Parathyroid adenoma (tissue), 2 donors: ENCODE measurements at regions not wholly inside any gene's neighbourhood (a gene's known extent, or its start where the extent isn't known, plus 50 kb on each side); places are given as distances from the start of the nearest gene placed in this dataset.
"Not testable (repeated sequence)": the region's sequence is repeated elsewhere in the genome, so short reads cannot be mapped to it uniquely, and the experiment has no call there.

Experiments used
- H2AFZ ChIP-seq: fragments of 300-600 bp; sonication (generic); one replicate; pipeline ENCODE4 v1.7.0; 2017; ENCODE audit warnings: antibody characterized with exemption, mild to moderate bottlenecking
- H3K27ac ChIP-seq: fragments of 300-600 bp; sonication (generic); one replicate; pipeline ENCODE4 v1.7.0; 2017
- H3K27me3 ChIP-seq: fragments of 300-600 bp; sonication (generic); one replicate; pipeline ENCODE4 v1.7.0; 2017; ENCODE audit warnings: low read length; ENCODE audit not compliant: control insufficient read depth, insufficient read depth
- H3K36me3 ChIP-seq: fragments of 300-600 bp; sonication (generic); one replicate; pipeline ENCODE4 v1.7.0; 2017; ENCODE audit warnings: low read length; ENCODE audit not compliant: control insufficient read depth, insufficient read depth
- H3K4me1 ChIP-seq: fragments of 300-600 bp; sonication (generic); one replicate; pipeline ENCODE4 v1.7.0; 2017; ENCODE audit warnings: control low read depth
- H3K4me2 ChIP-seq: fragments of 300-600 bp; sonication (generic); one replicate; pipeline ENCODE4 v1.7.0; 2017; ENCODE audit warnings: low read length
- H3K4me3 ChIP-seq: fragments of 300-600 bp; sonication (generic); one replicate; pipeline ENCODE4 v1.7.0; 2017; ENCODE audit warnings: low read depth, low read length
- H3K79me2 ChIP-seq: fragments of 300-600 bp; sonication (generic); one replicate; pipeline ENCODE4 v1.7.0; 2017; ENCODE audit warnings: control low read depth
- H3K9ac ChIP-seq: fragments of 300-600 bp; sonication (generic); one replicate; pipeline ENCODE4 v1.7.0; 2017; ENCODE audit warnings: mild to moderate bottlenecking
- H3K9me3 ChIP-seq: fragments of 300-600 bp; sonication (generic); one replicate; pipeline ENCODE4 v1.7.0; 2017; ENCODE audit warnings: low read length; ENCODE audit not compliant: control insufficient read depth
- CTCF ChIP-seq: fragments of 300-600 bp; sonication (generic); IDR thresholded peaks from one replicate; pipeline ENCODE4 v1.7.0; 2017; ENCODE audit warnings: antibody characterized with exemption, mild to moderate bottlenecking
- donor health status: primary hyperparathyroidism.

- H3K9ac ChIP-seq, result no peak overlapping the region
- H3K9me3 ChIP-seq, result no peaks in the 10 kb centered on the region
- no peaks in the 10 kb centered on the region for H3K36me3 ChIP-seq
- no peak overlapping the region for H3K4me2 ChIP-seq
- H3K27ac ChIP-seq, result no peak overlapping the region
- TF ChIP-seq CTCF, result no peak
- H3K4me1 ChIP-seq, result no peaks in the 10 kb centered on the region
- no peak overlapping the region for H3K4me3 ChIP-seq
- H2AFZ ChIP-seq, result no peak overlapping the region
- no peaks in the 10 kb centered on the region for H3K79me2 ChIP-seq
- no peaks in the 10 kb centered on the region for H3K27me3 ChIP-seq
Measured at GRCh38 chr3:145492456-145492855, 668.5 kb downstream of the PLOD2 start.

- not testable (repeated sequence) for H3K36me3 ChIP-seq, H3K79me2 ChIP-seq, H3K9ac ChIP-seq, H2AFZ ChIP-seq, H3K9me3 ChIP-seq, H3K27me3 ChIP-seq, H3K4me2 ChIP-seq, H3K4me3 ChIP-seq, H3K4me1 ChIP-seq, H3K27ac ChIP-seq
Measured at GRCh38 chr3:145517416-145517815, 643.6 kb downstream of the PLOD2 start.

GRCh38 chr3:145518639-145519038, 642.3 kb downstream of the PLOD2 start:
- H3K4me3 ChIP-seq, result no peak overlapping the region
- H3K79me2 ChIP-seq, result no peaks in the 10 kb centered on the region
- H3K27ac ChIP-seq, result no peak overlapping the region
- no peak overlapping the region for H3K9ac ChIP-seq
- H3K36me3 ChIP-seq, result no peaks in the 10 kb centered on the region
- H3K4me2 ChIP-seq, result no peak overlapping the region
- no peak overlapping the region for H2AFZ ChIP-seq
- H3K9me3 ChIP-seq, result no peaks in the 10 kb centered on the region
- no peaks in the 10 kb centered on the region for H3K4me1 ChIP-seq
- TF ChIP-seq CTCF, result no peak
- H3K27me3 ChIP-seq, result no peaks in the 10 kb centered on the region

- Histone ChIP-seq H2AFZ (no peak overlapping the region), H3K9ac (no peak overlapping the region), H3K27me3 (no peaks in the 10 kb centered on the region), H3K36me3 (no peaks in the 10 kb centered on the region), H3K79me2 (no peaks in the 10 kb centered on the region), H3K27ac (no peak overlapping the region), H3K4me2 (no peak overlapping the region), H3K9me3 (no peaks in the 10 kb centered on the region), H3K4me3 (no peak overlapping the region), H3K4me1 (no peaks in the 10 kb centered on the region)
- TF ChIP-seq CTCF, result no peak
Measured at GRCh38 chr3:145519398-145520047, 641.5 kb downstream of the PLOD2 start.

- no peaks in the 10 kb centered on the region for H3K4me1 ChIP-seq
- no peak overlapping the region for H3K9ac ChIP-seq
- no peak for TF ChIP-seq CTCF
- no peak overlapping the region for H3K4me2 ChIP-seq
- H3K36me3 ChIP-seq, result no peaks in the 10 kb centered on the region
- no peak overlapping the region for H3K4me3 ChIP-seq
- no peaks in the 10 kb centered on the region for H3K9me3 ChIP-seq
- no peaks in the 10 kb centered on the region for H3K27me3 ChIP-seq
- no peak overlapping the region for H3K27ac ChIP-seq
- no peak overlapping the region for H2AFZ ChIP-seq
- no peaks in the 10 kb centered on the region for H3K79me2 ChIP-seq
Measured at GRCh38 chr3:145522179-145522578, 638.8 kb downstream of the PLOD2 start.
